Left ventricle myocardium superior (tissue), 1 donor: ENCODE measurements at regions not wholly inside any gene's neighbourhood (a gene's known extent, or its start where the extent isn't known, plus 50 kb on each side); places are given as distances from the start of the nearest gene placed in this dataset.

Experiments used
- ATAC-seq: fragments of 200-7000 bp; cut with Tn5 transposase; one replicate; pipeline ENCODE4 v1.9.1; 2020; ENCODE audit warnings: mild to moderate bottlenecking, moderate library complexity
- DNase-seq: peaks from one replicate; pipeline ENCODE4 v3.0.0-alpha.2; 2020
- intact Hi-C: fragments of 100-400 bp; cut with micrococcal nuclease; formaldehyde crosslinking; loops from one replicate; pipeline ENCODE4 v1.11.0; 2022
- donor health status: DM: no; HTN: yes; CAD: no; lungs with severe emphysema.

- no peak for ATAC-seq
- no peak for DNase-seq
- intact Hi-C loops = no loop called here
These were observed 144.2 kb downstream of the GAS1 start for GRCh38 chr9:86802900-86803673.

GRCh38 chr9:86801246-86801645 lies 146.1 kb downstream of the GAS1 start:
- DNase-seq = peak; percentile 47
- ATAC-seq = peak; percentile 62
- intact Hi-C loops = no loop called here

GRCh38 chr9:86800681-86801080 lies 146.6 kb downstream of the GAS1 start:
- DNase-seq (no peak), ATAC-seq (no peak)
- intact Hi-C loops = no loop called here

GRCh38 chr9:86798966-86799365 lies 148.3 kb downstream of the GAS1 start:
- intact Hi-C loops = no loop called here
- ATAC-seq (no peak), DNase-seq (no peak)

- intact Hi-C loops = no loop called here
- ATAC-seq = no peak
- no peak for DNase-seq
These were observed 150.6 kb downstream of the GAS1 start for GRCh38 chr9:86796666-86797065.

- intact Hi-C loops = no loop called here
- ATAC-seq = peak; percentile 95
- peak; percentile 55 for DNase-seq
These were observed 151.3 kb downstream of the GAS1 start for GRCh38 chr9:86795823-86796553.

GRCh38 chr9:86795047-86795442 lies 152.3 kb downstream of the GAS1 start:
- intact Hi-C loops = no loop called here
- peak; percentile 14 for ATAC-seq

GRCh38 chr9:86794391-86795046 lies 152.8 kb downstream of the GAS1 start:
- ATAC-seq = peak; percentile 67
- DNase-seq = no peak
- intact Hi-C loops = no loop called here

More at GRCh38 chr9:86795047-86795442, 152.3 kb downstream of the GAS1 start:
- DNase-seq = no peak

GRCh38 chr9:86792136-86792535 lies 155.2 kb downstream of the GAS1 start:
- intact Hi-C loops = no loop called here
- no peak for DNase-seq
- ATAC-seq = no peak

GRCh38 chr9:86790805-86791204 lies 156.5 kb downstream of the GAS1 start:
- ATAC-seq = no peak
- no peak for DNase-seq
- intact Hi-C loops = no loop called here

- DNase-seq = no peak
- ATAC-seq = no peak
- intact Hi-C loops = no loop called here
These were observed 158.8 kb downstream of the GAS1 start for GRCh38 chr9:86788456-86788855.

GRCh38 chr9:86783884-86784283 lies 163.4 kb downstream of the GAS1 start:
- intact Hi-C loops = no loop called here
- ATAC-seq = no peak
- no peak for DNase-seq

GRCh38 chr9:86782831-86783230 lies 164.5 kb downstream of the GAS1 start:
- DNase-seq = no peak
- no peak for ATAC-seq

GRCh38 chr9:86778761-86779160 lies 168.5 kb downstream of the GAS1 start:
- DNase-seq = no peak
- ATAC-seq = no peak
- intact Hi-C loops = no loop called here

More at GRCh38 chr9:86782831-86783230, 164.5 kb downstream of the GAS1 start:
- intact Hi-C loops = no loop called here

GRCh38 chr9:86775718-86776117 lies 171.6 kb downstream of the GAS1 start:
- intact Hi-C loops = no loop called here
- DNase-seq (no peak), ATAC-seq (no peak)

GRCh38 chr9:86774116-86774515 lies 173.2 kb downstream of the GAS1 start:
- intact Hi-C loops = no loop called here
- DNase-seq (no peak), ATAC-seq (peak; percentile 21)

GRCh38 chr9:86773422-86773945 lies 173.8 kb downstream of the GAS1 start:
- DNase-seq = no peak
- peak; percentile 74 for ATAC-seq
- intact Hi-C loops = no loop called here

GRCh38 chr9:86772635-86772993 lies 174.7 kb downstream of the GAS1 start:
- ATAC-seq = peak; percentile 84

GRCh38 chr9:86771941-86772634 lies 175.2 kb downstream of the GAS1 start:
- ATAC-seq (peak; percentile 70), DNase-seq (no peak)
- intact Hi-C loops = no loop called here

More at GRCh38 chr9:86772635-86772993, 174.7 kb downstream of the GAS1 start:
- intact Hi-C loops = no loop called here
- no peak for DNase-seq
